Omental fat pad (tissue), 3 donors: ENCODE measurements at regions not wholly inside any gene's neighbourhood (a gene's known extent, or its start where the extent isn't known, plus 50 kb on each side); places are given as distances from the start of the nearest gene placed in this dataset.
A peak's percentile ranks its signal among the peaks of the same experiment; 100 is the strongest.

Experiments
- ATAC-seq: fragments of 150-250 bp; one replicate; pipeline ENCODE4 v1.9.1; 2016; ENCODE audit warnings: mild to moderate bottlenecking, moderate library complexity; ENCODE audit not compliant: low FRiP score
- DNase-seq: peaks from one replicate; pipeline ENCODE4 v3.0.0-alpha.2; 2019; ENCODE audit warnings: low spot score
- TF ChIP-seq, protein P1 (sequence below), 3 donors: fragments of 450-650 bp; IDR thresholded peaks; one replicate each; pipeline ENCODE4 v1.5.1; 2016 to 2017; ENCODE audit warnings: antibody characterized with exemption in 3 of 3, mild to moderate bottlenecking in 3 of 3, moderate library complexity in 2 of 3

DNA sequence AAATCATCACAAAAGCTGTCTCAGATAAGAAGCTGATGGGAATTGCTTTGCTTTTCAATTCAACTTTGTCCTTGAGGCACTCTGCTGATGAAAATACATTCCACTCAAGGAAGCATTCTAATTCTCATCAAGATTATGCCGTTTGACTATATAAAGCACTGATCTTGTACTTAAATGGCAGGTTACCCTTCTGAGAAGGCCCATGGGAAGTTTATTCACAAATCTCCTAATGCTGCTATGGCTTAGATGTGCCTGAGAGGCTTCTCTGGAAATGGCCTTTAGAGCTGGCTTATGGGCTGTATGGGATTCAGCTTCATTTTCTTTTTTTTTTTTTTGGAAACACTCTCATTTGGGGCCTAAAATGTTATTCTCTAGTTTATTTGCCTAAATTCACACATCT, 69.7 kb upstream of the ARNT2 start:
- TF ChIP-seq, protein P1, sequence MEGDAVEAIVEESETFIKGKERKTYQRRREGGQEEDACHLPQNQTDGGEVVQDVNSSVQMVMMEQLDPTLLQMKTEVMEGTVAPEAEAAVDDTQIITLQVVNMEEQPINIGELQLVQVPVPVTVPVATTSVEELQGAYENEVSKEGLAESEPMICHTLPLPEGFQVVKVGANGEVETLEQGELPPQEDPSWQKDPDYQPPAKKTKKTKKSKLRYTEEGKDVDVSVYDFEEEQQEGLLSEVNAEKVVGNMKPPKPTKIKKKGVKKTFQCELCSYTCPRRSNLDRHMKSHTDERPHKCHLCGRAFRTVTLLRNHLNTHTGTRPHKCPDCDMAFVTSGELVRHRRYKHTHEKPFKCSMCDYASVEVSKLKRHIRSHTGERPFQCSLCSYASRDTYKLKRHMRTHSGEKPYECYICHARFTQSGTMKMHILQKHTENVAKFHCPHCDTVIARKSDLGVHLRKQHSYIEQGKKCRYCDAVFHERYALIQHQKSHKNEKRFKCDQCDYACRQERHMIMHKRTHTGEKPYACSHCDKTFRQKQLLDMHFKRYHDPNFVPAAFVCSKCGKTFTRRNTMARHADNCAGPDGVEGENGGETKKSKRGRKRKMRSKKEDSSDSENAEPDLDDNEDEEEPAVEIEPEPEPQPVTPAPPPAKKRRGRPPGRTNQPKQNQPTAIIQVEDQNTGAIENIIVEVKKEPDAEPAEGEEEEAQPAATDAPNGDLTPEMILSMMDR (IDR thresholded peaks at IDR 0.05), result no peak
- no peak for DNase-seq
- no peak for ATAC-seq

DNA sequence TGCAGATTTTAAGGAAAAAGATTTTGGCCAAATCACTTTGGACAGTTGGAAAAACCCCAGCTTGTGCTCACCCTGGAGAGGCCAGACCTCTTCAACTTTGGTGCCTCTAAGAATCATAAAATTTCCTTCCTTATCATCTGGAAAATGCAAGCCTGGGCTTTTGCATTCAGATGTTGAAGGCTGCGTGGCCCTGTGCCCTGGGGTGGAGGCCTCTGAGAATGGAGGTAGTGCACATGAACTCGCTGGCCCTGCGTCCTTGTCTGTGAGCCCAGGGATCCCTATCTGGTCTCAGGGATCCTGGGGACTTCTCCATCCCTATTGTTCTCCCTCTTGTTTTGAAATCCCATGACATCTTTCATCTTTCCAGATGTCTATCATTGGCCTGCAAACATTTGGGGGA, 64.6 kb upstream of the ARNT2 start:
- TF ChIP-seq, protein P1 (IDR thresholded peaks at IDR 0.05), result no peak
- ATAC-seq, result no peak
- DNase-seq, result no peak

DNA sequence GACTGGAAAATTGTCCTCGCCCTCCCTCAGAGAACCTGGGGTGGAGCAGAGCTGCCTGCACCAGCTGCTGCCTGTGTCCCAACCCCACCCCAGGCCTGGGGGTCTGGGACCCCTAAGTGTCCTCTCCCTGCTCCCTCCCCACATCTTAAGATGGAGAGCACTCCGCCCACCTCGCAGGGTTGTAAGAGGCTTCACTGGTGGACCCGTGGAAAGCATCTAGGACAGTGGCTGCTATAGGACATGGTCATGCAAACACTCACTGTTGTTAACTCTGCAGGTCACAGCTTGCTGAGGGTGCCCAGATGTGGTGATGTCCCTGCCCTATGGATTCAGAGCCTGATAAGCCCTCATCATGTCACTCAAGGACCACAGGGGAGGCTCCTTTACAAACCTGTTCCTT, 62.0 kb upstream of the ARNT2 start:
- ATAC-seq (no peak), DNase-seq (no peak)
- TF ChIP-seq, protein P1 (IDR thresholded peaks at IDR 0.05), result no peak

DNA sequence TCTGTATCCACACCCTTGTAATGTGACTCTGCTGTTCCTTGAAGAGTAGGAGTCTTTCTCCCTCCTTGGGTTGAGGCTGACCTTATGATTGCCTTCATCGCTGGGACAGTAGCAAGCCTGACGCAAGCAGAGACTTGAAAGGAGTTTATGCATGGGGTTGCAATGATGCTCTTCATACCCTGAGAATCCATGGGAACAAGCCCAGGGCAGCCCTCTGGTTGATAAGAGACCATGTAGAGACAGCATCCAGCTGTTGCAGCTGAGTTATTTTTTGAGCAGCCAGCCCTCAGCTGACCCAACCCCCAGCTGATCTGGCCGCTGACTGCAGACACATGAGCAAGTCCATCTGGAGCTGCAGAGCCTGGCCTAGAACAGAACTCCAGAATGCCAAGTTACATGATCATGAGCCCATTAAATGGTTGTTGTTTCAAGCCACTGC, 60.6 kb upstream of the ARNT2 start:
- no peak for DNase-seq
- ATAC-seq, result peak; percentile 62

DNA sequence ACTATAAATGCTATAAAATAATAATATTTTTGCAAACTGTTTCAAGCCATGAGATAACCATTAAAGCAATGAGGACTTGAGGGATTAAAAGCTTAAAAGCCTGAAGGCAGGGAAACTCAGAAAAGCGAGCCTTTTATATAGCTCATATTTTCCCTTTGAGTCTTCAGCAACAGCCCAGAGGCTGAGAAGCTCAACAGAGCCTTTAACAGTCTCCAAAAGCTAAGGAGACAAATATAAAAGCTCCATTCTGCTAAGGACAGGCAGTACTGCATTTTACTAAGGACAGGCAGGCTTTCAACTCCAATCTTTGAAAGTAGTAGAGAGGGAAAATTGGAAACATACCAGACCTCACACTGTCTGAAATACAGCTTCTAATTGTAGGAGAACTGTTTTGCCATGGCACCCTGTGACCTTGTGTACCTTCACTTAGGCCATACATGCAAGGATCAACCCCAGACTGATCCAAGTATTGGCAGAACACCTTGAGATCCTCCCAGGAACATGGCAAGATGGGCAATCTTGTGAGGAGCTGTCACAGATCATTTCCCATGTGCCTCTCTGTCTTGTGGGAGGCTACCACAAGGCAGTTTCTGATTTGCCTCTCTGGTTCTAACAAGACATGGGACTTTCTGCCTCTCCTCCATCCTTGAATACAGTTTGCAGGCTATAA, 53.1 kb upstream of the ARNT2 start:
- TF ChIP-seq, protein P1 (IDR thresholded peaks at IDR 0.05), result no peak
- DNase-seq (no peak), ATAC-seq (no peak)

More for the DNA sequence above, 60.6 kb upstream of the ARNT2 start:
- TF ChIP-seq, protein P1 (IDR thresholded peaks at IDR 0.05), result no peak
